Activated CD8-positive, alpha-beta memory T cell treated with anti-CD3 and anti-CD28 coated beads, Interleukin-2, amount 50 U/mL, for 48 hours (primary cell): ENCODE measurements at regions not wholly inside any gene's neighbourhood (a gene's known extent, or its start where the extent isn't known, plus 50 kb on each side); places are given as distances from the start of the nearest gene placed in this dataset.
A peak's percentile ranks its signal among the peaks of the same experiment; 100 is the strongest.

Source experiments
- DNase-seq: peaks from one replicate; pipeline ENCODE4 v3.0.0-alpha.2; 2020

DNA sequence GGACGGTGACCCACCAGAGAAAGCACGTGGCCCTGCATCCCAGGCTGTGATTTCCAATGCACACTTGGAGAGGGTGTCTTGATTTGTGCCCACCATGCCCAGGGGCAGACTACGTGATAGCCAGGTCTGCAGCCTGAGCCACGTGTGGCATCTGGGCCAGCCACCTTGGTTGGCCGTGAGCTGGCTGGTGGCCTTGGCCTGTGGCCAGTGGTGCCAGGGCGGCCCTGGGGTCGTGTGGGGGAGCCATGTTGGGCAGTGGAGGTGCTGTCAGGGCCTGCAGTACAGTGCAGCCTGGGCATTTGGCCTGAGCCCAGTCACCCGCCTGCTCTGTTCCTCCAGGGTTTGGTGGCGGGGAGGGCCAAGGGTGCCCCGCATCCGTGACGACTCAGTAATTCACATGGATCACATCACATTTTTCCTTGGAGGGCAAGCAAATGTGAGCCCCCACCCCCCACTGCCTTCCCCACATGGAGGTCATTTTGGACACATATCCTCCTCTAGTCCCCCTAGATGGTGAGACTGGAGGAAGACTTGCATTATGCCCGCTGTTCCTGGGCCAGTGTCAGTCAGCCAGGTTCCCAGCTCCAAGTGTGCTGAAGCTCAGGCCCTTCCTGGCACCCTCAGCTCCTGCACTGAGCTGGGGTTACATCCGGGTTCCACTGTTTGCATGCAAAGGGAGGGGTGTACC is 201.4 kb downstream of the UBE3A start:
- no peak for DNase-seq

GRCh38 chr15:25238126-25238525 is 200.7 kb downstream of the UBE3A start:
- DNase-seq, result no peak

- no peak for DNase-seq
Observed at GRCh38 chr15:25238716-25239470, 199.9 kb downstream of the UBE3A start.

DNA sequence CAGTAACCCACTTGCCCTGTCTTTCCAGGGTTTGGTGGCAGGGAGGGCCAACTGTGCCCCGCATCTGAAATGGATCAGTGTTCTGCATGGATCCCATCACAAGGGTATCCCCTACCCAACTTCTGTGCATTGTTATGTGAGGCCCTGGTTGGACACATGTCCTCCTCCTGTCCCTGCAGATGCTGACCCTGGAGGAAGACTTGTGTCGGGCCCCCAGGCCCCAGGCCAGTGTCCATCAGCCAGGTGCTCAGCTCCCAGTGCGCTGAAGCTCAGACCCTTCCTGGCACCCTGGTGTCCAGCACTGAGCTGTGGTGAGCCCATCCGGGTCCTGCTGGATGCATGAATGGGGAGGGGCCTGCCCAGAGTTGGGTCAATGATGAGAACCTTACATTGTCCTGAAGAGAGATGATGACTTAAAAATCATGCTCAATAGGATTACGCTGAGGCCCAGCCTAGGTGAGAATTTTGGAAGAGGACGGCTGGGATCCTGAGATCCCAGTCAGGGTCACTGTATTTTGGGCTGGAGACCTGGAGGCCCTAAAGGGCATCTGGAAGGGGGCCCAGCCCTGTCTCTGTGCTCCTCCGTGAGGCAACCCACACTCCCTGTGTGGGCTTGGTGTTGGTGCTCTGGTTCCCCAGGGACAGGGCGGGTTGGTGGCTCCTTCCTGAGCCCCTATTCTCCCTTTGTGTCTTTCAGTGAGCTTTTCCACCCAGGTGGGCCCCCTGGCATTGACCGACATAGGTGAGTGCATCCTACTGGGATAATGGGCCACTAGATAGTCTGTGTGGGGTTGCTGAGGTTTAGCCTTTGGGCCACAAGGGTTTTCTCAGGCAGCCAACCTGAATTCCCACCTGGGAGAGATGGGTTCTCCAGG is 199.1 kb downstream of the UBE3A start:
- no peak for DNase-seq

DNA sequence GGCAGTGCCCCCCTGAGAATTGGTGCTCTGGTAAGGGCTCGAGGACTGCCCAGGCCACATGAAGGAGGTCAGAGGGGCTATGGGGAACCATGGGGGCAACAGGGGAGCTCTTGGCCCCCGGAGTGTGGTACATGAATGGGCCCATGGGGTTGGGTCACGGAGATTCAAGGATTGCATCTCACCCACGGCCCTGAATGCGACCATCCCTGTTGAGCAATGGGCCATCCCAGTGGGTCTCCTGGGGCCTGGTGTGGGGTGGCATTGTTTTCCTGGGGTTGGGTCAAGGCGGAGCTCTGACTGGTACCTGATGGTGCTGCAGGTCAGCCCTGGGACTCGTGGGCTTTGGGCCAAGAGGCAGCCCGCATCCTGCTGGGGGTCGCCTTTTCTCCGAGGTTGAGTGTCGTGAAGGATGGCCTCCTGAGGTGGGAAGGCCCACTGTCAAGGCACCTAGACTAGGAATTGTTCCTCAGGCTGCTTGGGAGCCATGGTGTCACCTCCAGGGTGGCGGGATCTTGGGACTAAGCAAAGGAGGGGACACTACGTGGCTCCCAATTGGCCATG is 198.3 kb downstream of the UBE3A start:
- DNase-seq, result no peak

GRCh38 chr15:25241241-25241801 is 197.5 kb downstream of the UBE3A start:
- no peak for DNase-seq

- no peak for DNase-seq
Observed at GRCh38 chr15:25242166-25242879, 196.5 kb downstream of the UBE3A start.

DNA sequence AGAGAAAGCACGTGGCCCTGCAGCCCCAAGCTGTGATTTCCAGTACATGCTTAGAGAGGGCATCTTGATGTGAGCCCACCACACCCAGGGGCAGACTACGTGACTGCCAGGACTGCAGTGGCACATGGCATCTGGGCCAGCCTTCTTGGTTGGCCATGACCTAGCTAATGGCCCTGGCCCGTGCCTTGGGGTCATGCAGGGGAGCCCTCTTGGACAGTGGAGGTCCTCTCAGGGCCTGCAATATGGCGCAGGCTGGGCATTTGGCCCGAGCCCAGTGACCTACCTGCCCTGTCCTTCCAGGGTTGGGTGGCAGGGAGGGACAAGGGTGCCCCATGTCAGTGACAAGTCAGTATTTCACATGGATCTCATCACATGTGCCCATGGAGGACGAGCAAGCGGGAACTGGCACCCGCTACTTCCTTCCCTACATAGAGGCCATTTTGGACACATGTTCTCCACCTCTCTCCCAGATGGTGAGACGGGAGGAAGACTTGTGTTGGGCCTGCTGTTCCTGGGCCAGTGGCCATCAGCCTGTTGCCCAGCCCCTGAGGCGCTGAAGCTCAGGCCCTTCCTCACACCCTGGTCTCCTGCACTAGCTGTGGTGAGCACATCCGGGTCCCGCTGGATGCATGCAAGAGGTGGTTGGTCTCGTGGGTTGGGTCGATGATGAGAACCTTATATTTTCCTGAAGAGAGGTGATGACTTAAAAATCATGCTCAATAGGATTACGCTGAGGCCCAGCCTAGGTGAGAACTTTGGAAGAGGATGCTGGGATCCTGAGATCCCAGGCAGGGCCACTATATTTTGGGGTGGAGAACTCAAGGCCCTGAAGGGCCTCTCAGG is 195.6 kb downstream of the UBE3A start:
- peak; percentile 18 for DNase-seq

DNA sequence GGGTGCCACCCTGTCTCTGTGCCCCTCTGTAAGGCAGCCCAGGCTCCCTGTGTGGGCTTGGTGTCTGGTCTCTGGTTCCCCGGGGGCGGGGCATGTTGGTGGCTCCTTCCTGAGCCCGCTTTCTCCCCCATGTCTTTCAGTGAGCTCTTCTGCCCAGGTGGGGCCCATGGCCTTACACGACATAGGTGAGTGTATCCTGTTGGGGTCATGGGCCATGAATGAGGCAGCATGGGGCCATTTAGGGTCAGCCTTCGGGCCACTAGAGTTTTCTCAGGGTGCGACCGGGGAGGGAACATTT is 195.1 kb downstream of the UBE3A start:
- no peak for DNase-seq

DNA sequence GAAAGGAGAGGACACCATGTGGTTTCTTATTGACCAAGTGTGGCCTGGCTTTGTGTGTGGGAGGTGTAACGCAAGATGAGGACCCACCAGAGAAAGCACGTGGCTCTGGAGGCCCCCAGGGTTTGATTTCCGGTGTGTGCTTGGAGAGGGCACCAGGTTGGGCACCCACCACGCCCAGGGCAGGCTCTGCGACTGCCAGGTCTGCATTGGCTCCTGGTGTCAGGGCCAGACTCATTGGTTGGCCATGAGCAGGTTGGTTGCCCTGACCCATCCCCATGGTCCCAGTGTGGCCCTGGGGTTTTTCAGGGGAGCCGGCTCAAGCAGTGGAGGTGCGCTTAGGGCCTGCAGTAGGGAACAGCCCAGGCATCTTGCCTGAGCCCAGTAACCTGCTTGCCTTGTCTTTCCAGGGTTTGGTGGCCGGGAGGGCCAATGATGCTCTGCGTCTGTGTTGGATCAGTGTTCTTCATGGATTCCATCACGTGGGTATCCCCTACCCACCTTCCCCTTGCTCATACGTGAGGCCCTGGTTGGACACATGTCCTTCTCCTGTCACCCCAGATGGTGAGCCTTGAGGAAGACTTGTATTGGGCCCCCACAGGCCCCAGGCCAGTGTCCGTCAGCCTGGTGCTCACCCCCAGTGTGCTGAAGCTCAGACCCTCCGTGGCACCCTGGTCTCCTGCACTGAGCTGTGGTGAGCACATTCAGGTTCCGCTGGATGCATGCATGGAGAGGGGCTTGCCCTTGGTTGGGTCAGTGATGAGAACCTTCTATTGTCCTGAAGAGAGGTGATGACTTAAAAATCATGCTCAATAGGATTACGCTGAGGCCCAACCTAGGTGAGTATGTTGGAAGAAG is 193.9 kb downstream of the UBE3A start:
- DNase-seq, result peak; percentile 25

DNA sequence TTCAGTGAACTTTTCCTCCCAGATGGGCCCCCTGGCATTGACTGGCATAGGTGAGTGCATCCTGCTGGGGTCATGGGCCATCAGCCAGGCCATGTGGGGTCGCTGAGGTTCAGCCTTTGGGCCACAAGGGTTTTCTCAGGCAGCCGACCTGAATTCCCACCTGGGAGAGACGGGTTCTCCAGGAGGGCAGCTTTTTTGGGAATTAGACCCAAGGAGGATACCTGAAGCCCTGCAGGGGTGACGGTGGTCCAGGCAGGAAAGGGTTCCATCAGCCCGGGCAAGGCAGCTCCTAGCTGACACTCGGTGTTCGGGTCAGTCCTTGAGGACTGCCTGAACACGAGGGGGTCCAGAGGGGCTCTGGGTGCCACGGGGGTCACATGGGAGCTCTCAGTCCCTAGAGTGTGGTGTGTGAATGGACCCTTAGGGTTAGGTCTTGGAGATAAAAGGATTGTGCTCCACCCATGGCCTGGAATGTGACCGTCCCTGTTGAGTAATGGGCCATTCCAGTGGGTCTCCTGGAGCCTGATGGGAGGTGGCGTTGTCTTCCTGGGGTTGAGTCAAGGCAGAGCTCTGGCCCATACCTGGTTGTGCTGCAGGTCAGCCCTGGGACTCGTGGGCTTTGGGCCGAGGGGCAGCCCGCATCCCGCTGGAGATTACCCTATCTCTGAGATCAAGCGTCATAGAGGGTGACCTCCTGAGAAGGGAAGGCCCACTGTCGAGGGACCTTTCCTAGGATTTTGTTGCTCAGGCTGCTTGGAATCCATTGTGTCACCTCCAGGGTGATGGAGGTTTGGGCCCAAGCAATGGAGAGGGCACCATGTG is 192.8 kb downstream of the UBE3A start:
- no peak for DNase-seq

DNA sequence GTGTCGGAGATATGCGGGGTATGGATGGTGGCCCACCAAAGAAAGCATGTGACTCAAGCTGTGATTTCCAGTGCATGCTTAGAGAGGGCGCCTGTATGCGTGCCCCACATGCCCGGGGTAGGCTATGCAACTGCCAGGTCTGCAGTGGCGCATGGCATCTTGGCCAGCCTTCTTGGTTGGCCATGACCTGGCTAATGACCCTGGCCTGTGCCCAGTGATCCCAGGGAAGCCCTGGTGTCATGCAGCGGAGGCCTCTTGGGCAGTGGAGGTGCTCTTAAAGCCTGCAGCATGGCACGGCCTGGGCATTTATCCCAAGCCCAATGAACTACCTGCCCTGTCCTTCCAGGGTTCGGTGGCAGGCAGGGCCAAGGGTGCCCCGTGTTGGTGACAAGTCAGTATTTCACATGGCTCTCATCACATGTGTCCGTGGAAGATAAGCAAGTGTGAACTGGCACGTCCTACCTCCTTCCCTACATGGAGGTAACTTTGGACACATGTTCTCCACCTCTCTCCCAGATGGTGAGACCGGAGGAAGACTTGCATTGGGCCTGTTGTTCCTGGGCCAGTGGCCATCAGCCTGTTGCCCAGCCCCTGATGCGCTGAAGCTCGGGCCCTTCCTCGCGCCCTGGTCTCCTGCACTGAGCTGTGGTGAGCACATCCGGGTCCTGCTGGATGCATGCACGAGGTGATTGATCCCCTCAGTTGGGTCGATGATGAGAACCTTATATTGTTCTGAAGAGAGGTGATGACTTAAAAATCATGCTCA is 192.0 kb downstream of the UBE3A start:
- peak; percentile 13 for DNase-seq

DNA sequence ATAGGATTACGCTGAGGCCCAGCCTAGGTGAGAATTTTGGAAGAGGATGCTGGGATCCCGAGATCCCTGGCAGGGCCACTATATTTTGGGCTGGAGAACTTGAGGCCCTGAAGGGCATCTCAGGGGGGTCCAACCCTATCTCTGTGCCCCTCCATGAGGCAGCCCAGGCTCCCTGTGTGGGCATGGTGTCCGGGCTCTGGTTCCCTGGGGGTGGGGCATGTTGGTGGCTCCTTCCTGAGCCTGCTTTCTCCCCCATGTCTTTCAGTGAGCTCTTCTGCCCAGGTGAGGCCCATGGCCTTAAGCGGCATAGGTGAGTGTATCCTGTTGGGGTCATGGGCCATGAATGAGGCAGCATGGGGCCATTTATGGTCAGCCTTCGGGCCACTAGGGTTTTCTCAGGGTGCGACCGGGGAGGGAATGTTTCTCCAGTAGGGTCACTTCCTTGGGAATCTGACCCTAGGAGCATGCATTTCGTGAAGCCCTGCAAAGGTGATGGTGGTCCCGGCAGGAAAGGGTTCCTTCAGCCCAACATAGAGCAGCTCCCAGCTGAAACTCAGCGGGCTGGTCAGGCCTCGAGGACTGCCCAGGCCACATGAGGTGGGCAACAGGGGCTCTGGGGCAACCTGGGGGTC is 191.3 kb downstream of the UBE3A start:
- no peak for DNase-seq

- peak; percentile 17 for DNase-seq
Observed at GRCh38 chr15:25248087-25248486, 190.7 kb downstream of the UBE3A start.

- peak; percentile 15 for DNase-seq
Observed at GRCh38 chr15:25248583-25249235, 190.1 kb downstream of the UBE3A start.

DNA sequence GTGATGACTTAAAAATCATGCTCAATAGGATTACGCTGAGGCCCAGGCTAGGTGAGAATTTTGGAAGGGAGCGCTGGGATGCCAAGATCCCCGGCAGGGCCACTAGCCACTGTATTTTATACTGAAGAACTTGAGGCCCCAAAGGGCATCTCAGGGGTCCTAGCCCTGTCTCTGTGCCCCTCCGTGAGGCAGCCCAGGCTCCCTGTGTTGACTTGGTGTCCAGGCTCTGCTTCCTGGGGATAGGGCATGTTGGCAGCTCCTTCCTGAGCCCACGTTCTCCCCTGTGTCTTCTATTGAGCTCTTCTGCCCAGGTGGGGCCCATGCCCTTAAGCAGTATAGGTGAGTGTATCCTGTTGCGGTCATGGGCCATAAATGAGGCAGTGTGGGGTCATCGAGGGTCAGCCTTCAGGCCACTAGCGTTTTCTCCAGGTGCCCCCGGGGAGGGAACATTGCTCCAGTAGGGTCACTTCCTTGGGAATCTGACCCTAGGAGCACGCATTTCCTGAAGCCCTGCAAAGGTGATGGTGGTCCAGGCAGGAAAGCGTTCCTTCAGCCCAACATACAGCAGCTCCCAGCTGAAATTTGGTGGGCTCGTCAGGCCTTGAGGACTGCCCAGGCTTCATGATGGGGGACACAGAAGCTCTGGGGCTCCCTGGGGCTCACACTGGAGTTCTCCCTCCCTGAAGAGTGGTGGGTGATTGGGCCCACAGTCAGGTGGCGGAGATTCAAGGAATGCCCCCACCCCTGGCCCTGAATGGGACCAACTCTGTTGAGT is 189.4 kb downstream of the UBE3A start:
- no peak for DNase-seq
